ENCODE measurements at regions not wholly inside any gene's neighbourhood (a gene's known extent, or its start where the extent isn't known, plus 50 kb on each side); places are given as distances from the start of the nearest gene placed in this dataset.

- no peak for TF ChIP-seq CHD7 (IDR thresholded peaks at IDR 0.05; ENCODE audit: insufficient replicate concordance, low read length)
- no peak for TF ChIP-seq ZNF274 (IDR thresholded peaks at IDR 0.05; ENCODE audit: borderline replicate concordance, extremely low read depth, low read length)
These were observed 396.3 kb upstream of the FZD8 start (continued) for GRCh38 chr10:36038316-36038955.
